HEK293 (cell line): ENCODE measurements at regions not wholly inside any gene's neighbourhood (a gene's known extent, or its start where the extent isn't known, plus 50 kb on each side); places are given as distances from the start of the nearest gene placed in this dataset.

Experiments
- SP2 ChIP-seq: fragments of 450-650 bp; formaldehyde crosslinking; IDR thresholded peaks from 2 replicates; pipeline ENCODE4 v1.5.1; 2016; ENCODE audit warnings: missing biosample characterization, missing genetic modification characterization
- ZBTB1 ChIP-seq: fragments of 450-650 bp; formaldehyde crosslinking; IDR thresholded peaks from 2 replicates; pipeline ENCODE4 v1.5.1; 2016; ENCODE audit warnings: missing biosample characterization, missing genetic modification characterization
- ZNF157 ChIP-seq: fragments of 450-650 bp; formaldehyde crosslinking; IDR thresholded peaks from 2 replicates; pipeline ENCODE4 v1.5.1; 2016; ENCODE audit warnings: missing biosample characterization, missing genetic modification characterization
- ZNF169 ChIP-seq: fragments of 450-650 bp; formaldehyde crosslinking; IDR thresholded peaks from 2 replicates; pipeline ENCODE4 v1.5.1; 2016; ENCODE audit warnings: missing biosample characterization, missing genetic modification characterization
- ZNF610 ChIP-seq: fragments of 450-650 bp; formaldehyde crosslinking; IDR thresholded peaks from 2 replicates; pipeline ENCODE4 v1.5.1; 2016; ENCODE audit warnings: missing biosample characterization, missing genetic modification characterization, borderline replicate concordance
- ZNF701 ChIP-seq: fragments of 450-650 bp; formaldehyde crosslinking; IDR thresholded peaks from 2 replicates; pipeline ENCODE4 v1.5.1; 2016; ENCODE audit warnings: missing biosample characterization, missing genetic modification characterization
- TF ChIP-seq, protein P1 (sequence below): fragments of 450-650 bp; formaldehyde crosslinking; IDR thresholded peaks from 2 replicates; pipeline ENCODE4 v1.5.1; 2016; ENCODE audit warnings: missing biosample characterization, missing genetic modification characterization
- TF ChIP-seq, protein P2 (sequence below): fragments of 450-650 bp; formaldehyde crosslinking; IDR thresholded peaks from 2 replicates; pipeline ENCODE4 v1.5.1; 2016; ENCODE audit warnings: missing biosample characterization, missing genetic modification characterization

DNA sequence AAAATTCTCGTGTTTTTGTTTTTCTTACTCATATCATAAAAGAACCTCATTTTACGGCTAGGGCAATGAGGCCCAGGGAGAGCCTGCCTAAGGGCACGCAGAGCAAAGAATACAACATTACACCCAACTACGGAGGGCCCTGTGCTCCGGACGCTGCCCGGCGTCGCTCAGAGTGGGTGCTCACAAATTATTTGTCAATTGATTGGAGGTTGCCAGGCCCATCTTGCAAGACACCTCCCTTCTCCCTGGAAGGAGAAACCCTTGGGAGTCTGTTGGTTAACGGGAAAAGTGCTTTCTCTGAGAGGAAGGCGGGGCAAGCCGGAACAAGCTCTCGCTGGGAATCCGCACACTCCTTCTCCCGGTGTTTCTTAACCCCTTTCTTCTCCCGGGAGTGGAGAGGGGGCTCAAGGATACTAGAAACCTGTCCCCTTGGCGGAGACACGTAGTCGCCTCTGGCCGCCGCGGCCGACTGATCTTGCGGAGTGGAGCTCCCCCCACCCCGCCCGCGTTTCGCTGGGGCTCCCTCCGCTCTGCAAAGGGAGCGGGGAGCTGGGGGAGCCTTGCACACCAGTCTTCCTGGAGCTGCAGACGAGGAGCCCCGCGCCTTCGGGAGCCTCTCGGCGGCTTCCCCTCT lies 599.3 kb upstream of the SGCD start:
- TF ChIP-seq SP2 (no peak), ZNF169 (tag by site-specific recombination) (no peak), ZNF610 (tag by site-specific recombination) (no peak), ZNF157 (tag by site-specific recombination) (no peak), ZBTB1 (no peak), ZNF701 (tag by site-specific recombination) (no peak)
- TF ChIP-seq, protein P1, sequence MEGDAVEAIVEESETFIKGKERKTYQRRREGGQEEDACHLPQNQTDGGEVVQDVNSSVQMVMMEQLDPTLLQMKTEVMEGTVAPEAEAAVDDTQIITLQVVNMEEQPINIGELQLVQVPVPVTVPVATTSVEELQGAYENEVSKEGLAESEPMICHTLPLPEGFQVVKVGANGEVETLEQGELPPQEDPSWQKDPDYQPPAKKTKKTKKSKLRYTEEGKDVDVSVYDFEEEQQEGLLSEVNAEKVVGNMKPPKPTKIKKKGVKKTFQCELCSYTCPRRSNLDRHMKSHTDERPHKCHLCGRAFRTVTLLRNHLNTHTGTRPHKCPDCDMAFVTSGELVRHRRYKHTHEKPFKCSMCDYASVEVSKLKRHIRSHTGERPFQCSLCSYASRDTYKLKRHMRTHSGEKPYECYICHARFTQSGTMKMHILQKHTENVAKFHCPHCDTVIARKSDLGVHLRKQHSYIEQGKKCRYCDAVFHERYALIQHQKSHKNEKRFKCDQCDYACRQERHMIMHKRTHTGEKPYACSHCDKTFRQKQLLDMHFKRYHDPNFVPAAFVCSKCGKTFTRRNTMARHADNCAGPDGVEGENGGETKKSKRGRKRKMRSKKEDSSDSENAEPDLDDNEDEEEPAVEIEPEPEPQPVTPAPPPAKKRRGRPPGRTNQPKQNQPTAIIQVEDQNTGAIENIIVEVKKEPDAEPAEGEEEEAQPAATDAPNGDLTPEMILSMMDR (tag by site-specific recombination) = no peak
- TF ChIP-seq, protein P2, sequence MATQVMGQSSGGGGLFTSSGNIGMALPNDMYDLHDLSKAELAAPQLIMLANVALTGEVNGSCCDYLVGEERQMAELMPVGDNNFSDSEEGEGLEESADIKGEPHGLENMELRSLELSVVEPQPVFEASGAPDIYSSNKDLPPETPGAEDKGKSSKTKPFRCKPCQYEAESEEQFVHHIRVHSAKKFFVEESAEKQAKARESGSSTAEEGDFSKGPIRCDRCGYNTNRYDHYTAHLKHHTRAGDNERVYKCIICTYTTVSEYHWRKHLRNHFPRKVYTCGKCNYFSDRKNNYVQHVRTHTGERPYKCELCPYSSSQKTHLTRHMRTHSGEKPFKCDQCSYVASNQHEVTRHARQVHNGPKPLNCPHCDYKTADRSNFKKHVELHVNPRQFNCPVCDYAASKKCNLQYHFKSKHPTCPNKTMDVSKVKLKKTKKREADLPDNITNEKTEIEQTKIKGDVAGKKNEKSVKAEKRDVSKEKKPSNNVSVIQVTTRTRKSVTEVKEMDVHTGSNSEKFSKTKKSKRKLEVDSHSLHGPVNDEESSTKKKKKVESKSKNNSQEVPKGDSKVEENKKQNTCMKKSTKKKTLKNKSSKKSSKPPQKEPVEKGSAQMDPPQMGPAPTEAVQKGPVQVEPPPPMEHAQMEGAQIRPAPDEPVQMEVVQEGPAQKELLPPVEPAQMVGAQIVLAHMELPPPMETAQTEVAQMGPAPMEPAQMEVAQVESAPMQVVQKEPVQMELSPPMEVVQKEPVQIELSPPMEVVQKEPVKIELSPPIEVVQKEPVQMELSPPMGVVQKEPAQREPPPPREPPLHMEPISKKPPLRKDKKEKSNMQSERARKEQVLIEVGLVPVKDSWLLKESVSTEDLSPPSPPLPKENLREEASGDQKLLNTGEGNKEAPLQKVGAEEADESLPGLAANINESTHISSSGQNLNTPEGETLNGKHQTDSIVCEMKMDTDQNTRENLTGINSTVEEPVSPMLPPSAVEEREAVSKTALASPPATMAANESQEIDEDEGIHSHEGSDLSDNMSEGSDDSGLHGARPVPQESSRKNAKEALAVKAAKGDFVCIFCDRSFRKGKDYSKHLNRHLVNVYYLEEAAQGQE (tag by site-specific recombination) = no peak
